Retinal pigment epithelial cell (primary cell): ENCODE measurements at regions not wholly inside any gene's neighbourhood (a gene's known extent, or its start where the extent isn't known, plus 50 kb on each side); places are given as distances from the start of the nearest gene placed in this dataset.

Experiments
- DNase-seq: peaks from one replicate; pipeline ENCODE4 v3.0.0-alpha.2; 2010; ENCODE audit warnings: low read depth
- H3K4me3 ChIP-seq: 2 replicates; pipeline ENCODE4 v1.5.1; 2011; ENCODE audit warnings: mild to moderate bottlenecking, low read length, control low read depth, moderate library complexity
- CTCF ChIP-seq: conservative IDR thresholded peaks from 2 replicates; pipeline ENCODE4 v1.5.1; 2011; ENCODE audit warnings: low read depth, low read length, control low read depth, inconsistent platforms

- no peak overlapping the region for H3K4me3 ChIP-seq
- TF ChIP-seq CTCF, result no peak
- DNase-seq, result peak; percentile 35
These were observed 695.1 kb downstream of the TAF11L14 start for GRCh38 chr5:18329328-18329727.

- no peak overlapping the region for H3K4me3 ChIP-seq
- no peak for TF ChIP-seq CTCF
- DNase-seq, result no peak
These were observed 699.6 kb downstream of the TAF11L14 start for GRCh38 chr5:18333841-18334240.

GRCh38 chr5:18334949-18335348 lies 700.7 kb downstream of the TAF11L14 start:
- no peak for DNase-seq
- no peak overlapping the region for H3K4me3 ChIP-seq
- TF ChIP-seq CTCF, result no peak

GRCh38 chr5:18354828-18355227 lies 720.6 kb downstream of the TAF11L14 start:
- TF ChIP-seq CTCF, result no peak
- DNase-seq, result no peak
- no peak overlapping the region for H3K4me3 ChIP-seq

- H3K4me3 ChIP-seq, result no peak overlapping the region
- peak; percentile 6 for DNase-seq
- no peak for TF ChIP-seq CTCF
These were observed 723.2 kb downstream of the TAF11L14 start for GRCh38 chr5:18357486-18357885.

GRCh38 chr5:18366234-18366633 lies 732.0 kb downstream of the TAF11L14 start:
- DNase-seq, result no peak
- TF ChIP-seq CTCF, result no peak
- no peak overlapping the region for H3K4me3 ChIP-seq

GRCh38 chr5:18370531-18370930 lies 736.3 kb downstream of the TAF11L14 start:
- no peak for TF ChIP-seq CTCF
- DNase-seq, result no peak
- no peak overlapping the region for H3K4me3 ChIP-seq
